Transverse colon (tissue), 3 donors: ENCODE measurements at regions not wholly inside any gene's neighbourhood (a gene's known extent, or its start where the extent isn't known, plus 50 kb on each side); places are given as distances from the start of the nearest gene placed in this dataset.

ENCODE experiments used
- CTCF ChIP-seq, 5 experiments: fragments of 200-600 bp in 3 of 5; fragments of 450-650 bp in 2 of 5; sonication (generic) in 3 of 5; IDR thresholded peaks; 1 replicate in 2 of 5; 2 replicates in 3 of 5; pipeline ENCODE4 v1.5.1; 2016 to 2017; ENCODE audit warnings: antibody characterized with exemption in 5 of 5, inconsistent platforms in 3 of 5, mild to moderate bottlenecking in 2 of 5, moderate library complexity in 1 of 5
- POLR2A ChIP-seq: fragments of 450-650 bp; IDR thresholded peaks from one replicate; pipeline ENCODE4 v1.6.1; 2016; ENCODE audit warnings: antibody characterized with exemption, mild to moderate bottlenecking, moderate library complexity

DNA sequence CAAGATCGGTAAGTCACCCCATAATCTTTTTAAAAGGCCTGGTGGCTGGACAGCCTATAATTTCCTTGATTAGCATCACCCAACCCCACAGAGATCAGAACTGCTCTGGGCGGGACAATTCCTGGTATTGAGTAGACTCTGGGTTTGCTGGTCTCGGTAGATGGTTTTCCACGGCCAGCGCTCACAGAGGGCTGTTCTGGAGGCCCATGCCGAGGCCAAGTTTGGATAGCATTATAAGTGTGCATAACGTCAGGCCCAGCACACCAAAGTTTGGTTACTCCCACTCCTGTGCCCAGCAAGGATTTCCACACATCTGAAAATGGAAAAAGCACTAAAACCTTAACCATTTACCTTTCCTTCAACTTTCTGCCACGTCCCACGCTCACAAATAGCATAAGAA is 104.7 kb upstream of the RREB1 start:
- TF ChIP-seq CTCF (IDR thresholded peaks at IDR 0.05), result no peak
- TF ChIP-seq POLR2A, result no peak
